GM19328 (cell line): ENCODE measurements at regions not wholly inside any gene's neighbourhood (a gene's known extent, or its start where the extent isn't known, plus 50 kb on each side); places are given as distances from the start of the nearest gene placed in this dataset.
A peak's percentile ranks its signal among the peaks of the same experiment; 100 is the strongest.
"Not testable (repeated sequence)": the region's sequence is repeated elsewhere in the genome, so short reads cannot be mapped to it uniquely, and the experiment has no call there.

Source experiments
- ATAC-seq: cut with Tn5 transposase; IDR thresholded peaks from one replicate; pipeline ENCODE4 v1.9.1; 2021; ENCODE audit warnings: mild to moderate bottlenecking, moderate library complexity; ENCODE audit not compliant: unreplicated experiment

GRCh38 chr11:79515781-79516180 is 75.0 kb upstream of the TENM4 start:
- no peak for ATAC-seq

GRCh38 chr11:79514695-79515094 is 73.9 kb upstream of the TENM4 start:
- no peak for ATAC-seq

- no peak for ATAC-seq
Measured at GRCh38 chr11:79514290-79514689, 73.5 kb upstream of the TENM4 start.

DNA sequence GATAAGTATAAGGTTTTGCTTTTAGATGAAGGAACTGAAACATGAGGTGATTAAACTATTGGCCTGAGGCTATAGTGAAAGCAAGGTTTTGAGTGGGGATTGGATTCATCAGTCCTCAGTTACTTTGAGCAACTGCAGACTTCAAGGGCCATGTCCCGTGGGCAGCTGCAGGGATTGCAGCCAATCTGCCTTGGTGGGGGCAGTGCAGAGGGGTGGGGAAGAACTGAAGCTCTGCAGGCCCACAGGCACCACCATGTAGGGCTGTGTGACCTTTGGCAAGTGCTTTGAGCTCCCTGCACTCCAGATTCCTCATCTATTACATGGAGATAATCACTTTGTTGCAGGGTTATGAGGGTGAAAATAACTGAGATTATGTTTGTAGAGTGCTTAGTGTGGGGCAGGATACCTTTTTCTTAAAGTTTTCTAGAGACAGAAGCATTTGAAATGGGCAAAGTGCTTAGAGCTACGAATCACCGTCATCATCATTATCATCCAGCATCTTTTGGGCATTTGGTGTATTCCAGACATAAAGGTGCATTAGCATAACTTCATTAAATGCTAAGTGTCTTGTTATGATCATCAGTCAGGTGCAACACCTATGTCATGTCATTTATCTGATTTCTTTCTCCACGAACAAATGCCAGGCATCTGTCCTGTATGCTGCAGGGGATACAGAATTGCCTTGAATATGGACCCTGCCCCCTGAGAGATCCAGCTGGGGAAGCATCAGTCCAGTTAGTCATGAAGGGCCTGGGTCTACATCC is 72.1 kb upstream of the TENM4 start:
- no peak for ATAC-seq

DNA sequence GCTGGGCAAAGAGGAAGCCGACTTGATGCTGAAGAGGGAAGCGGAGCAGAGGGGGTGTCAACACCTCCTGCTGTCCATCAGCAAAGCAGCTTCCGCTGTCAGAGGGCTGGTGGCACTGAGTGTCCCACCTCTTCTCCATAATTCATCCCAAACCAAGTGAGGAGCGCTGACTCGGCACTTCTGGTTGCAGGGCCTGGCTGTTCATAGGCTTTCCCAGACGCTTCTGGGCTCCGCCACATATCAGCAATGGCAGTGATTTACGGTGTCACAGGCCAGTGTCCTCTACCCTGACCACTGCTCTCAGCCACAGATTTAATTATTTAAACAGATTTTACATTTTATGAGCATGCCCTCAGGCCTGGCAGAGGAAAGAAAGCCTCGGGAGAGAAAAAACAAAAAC is 70.1 kb upstream of the TENM4 start:
- no peak for ATAC-seq

DNA sequence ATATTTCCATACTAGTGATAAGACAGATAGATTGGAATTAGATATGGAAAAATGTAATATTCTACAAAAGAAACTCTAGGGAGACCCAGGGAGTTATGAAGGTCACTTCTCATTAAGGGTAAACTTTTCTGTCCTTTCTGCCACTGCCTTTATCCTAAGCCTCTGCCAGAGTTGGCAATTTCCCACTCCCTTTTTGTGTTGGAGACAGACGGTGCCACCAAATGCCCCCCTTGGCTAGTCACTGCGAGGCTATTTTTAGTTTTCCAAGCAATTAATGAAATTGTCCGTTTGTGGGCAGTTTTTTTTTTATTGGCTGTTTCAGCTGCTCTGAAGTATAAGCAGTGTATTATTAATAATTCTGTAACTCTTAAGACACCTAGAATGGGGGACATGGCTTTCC is 67.6 kb upstream of the TENM4 start:
- no peak for ATAC-seq

GRCh38 chr11:79507706-79508105 is 66.9 kb upstream of the TENM4 start:
- no peak for ATAC-seq

DNA sequence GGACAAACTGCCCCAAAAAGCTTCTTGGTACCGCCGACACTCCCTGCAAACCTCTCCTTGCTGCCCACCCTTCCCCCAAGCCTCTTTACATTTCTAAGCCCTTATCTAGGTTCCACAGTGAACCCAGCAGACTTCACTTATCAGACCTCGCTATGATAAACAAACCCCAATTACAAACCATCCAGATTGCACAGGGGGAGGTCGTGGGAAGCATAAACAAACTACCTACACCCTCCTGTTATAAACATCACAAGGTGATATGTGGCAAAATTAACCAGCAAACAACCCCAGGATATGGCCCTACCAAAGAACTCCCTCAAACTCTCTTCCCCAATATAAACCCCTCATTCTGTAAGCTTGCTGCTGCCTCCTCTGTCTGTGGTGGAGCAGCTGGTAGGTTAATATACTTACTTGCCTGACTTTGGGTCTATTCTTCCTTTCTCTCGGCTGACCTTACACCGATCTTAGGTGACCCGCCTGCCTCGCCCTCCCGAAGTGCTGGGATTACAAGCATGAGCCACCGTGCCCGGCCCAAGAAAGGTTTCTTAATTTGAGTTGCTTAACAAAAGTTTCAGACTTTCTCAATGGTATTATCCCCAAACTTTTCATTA is 66.0 kb upstream of the TENM4 start:
- ATAC-seq, result no peak

- ATAC-seq, result no peak
Measured at GRCh38 chr11:79506124-79506523, 65.3 kb upstream of the TENM4 start.

DNA sequence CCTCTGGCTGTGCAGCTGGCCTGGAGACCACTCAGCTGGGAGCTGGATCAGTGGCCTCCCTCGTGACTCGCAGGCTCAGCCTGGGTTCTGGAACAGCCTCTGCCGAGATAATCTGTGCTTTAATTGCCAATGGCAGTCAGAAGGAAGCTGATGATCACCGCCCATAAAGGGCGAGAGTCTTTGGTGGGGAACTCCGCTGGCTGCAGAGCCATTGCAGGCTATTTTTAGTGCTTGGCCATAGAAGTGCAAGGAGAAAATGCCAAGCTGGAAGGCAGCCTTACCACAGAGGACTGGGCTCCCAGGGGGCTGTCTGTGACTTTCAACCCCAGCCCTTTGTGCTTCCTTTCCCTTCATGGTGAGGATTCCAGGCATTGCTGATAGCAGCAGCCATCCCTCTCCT is 62.2 kb upstream of the TENM4 start:
- no peak for ATAC-seq

- ATAC-seq, result no peak
Measured at GRCh38 chr11:79501707-79502106, 60.9 kb upstream of the TENM4 start.

DNA sequence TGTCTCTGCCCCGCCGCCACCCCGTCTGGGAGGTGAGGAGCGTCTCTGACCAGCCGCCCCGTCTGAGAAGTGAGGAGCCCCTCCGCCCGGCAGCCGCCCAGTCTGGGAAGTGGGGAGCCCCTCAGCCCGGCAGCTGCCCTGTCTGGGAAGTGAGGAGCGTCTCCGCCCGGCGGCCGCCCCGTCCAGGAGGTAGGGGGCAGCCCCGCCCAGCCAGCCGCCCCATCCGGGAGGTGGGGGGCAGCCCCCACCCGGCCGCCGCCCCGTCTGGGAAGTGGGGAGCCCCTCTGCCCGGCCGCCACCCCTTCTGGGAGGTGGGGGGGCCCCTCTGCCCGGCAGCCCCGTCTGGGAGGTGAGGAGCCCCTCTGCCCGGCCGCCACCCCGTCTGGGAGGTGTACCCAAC is 59.1 kb upstream of the TENM4 start:
- ATAC-seq, result not testable (repeated sequence)

DNA sequence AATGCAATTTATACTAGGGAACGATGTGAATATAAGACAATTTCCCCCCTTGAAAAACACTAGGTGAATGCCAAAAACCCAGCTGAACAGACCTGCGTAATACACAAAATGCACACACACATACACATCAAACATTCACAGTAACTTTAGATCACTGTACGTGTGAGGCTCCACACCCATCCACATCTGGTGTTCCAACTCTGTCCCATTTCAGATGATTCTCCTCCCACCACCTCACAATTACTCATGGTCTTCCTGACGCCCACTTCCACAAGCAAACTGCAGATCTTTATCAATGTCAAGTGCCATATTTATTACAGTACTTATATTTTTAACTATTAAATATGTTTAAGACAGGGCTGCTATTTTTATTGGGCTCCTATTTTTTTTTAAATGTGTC is 57.8 kb upstream of the TENM4 start:
- no peak for ATAC-seq

DNA sequence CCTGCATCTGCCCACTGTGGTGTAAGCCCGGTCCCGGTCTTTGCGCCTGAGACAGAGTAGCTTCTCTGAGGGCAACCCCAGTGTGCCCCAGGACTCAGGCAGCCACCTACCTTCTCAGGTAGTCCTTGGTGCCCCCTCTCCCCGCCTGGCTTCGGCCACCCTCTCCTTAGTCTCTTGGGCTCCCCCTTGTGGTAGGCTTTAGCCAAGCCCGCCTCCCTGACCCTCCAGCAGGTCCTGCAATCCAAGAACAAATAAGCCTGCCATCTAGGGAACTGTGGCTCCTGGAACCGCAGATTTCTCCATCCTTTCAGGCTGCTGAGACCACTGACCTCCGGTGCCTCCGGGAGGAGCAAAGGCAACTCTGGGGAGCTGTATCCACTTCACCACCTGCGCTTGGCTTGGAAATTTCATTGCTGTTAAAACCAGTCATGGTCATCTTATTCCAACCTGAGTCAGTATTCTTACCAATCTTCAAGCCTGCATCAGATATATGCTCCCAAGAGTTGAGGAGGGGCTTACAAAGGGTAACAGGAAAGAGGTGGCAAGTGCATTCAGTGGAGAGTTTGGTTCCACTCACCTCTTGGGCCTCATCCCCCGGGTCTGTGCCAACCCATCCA is 52.8 kb upstream of the TENM4 start:
- peak; percentile 84 for ATAC-seq

GRCh38 chr11:79492008-79492407 is 51.2 kb upstream of the TENM4 start:
- no peak for ATAC-seq
